LNCaP clone FGC (cell line): ENCODE measurements at regions not wholly inside any gene's neighbourhood (a gene's known extent, or its start where the extent isn't known, plus 50 kb on each side); places are given as distances from the start of the nearest gene placed in this dataset.

Experiments
- DNase-seq: peaks from one replicate; pipeline ENCODE4 v3.0.0-alpha.2; 2011; ENCODE audit warnings: low read depth
- H3K4me3 ChIP-seq: 2 replicates; pipeline ENCODE4 v1.5.1; 2011; ENCODE audit warnings: mild to moderate bottlenecking, low read depth, low read length, control low read depth
- TF ChIP-seq, protein P1 (sequence below): IDR thresholded peaks from 2 replicates; pipeline ENCODE4 v1.5.1; 2012; ENCODE audit warnings: mild to moderate bottlenecking; ENCODE audit not compliant: control insufficient read depth, insufficient read depth; ENCODE audit errors: extremely low read depth

DNA sequence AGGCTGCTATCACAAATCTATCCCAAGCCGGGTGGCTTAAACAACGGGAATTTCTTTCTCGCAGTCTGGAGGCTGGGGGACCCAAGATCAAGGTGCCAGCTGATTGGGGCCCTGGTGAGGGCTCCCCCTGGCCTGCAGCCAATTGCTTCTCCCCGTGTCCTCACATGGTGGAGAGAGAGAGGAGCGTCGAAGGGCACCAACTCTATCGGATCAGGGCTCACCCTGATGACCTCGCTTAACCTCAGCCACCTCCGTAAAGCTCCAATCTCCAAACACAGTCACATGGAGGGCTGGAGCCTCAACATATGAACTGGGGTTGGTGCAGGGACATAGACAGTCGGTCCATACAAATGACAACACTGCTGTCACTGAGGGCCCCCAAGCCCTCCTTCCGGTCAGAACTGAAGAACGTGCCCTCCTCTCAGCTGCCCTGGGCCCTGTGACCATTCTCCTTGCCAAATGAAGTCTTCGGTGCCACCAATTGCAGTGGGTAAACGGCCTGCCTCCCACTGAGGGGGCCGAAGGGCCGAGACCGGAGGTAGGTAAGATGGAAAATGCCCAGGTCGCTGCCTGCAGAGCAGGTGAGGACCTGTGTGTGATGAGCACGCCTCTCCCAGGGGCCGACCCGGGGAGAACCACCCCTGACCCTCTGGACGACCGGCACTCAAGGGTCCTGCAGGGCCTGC lies 211.0 kb downstream of the TOMM20 start:
- TF ChIP-seq, protein P1, sequence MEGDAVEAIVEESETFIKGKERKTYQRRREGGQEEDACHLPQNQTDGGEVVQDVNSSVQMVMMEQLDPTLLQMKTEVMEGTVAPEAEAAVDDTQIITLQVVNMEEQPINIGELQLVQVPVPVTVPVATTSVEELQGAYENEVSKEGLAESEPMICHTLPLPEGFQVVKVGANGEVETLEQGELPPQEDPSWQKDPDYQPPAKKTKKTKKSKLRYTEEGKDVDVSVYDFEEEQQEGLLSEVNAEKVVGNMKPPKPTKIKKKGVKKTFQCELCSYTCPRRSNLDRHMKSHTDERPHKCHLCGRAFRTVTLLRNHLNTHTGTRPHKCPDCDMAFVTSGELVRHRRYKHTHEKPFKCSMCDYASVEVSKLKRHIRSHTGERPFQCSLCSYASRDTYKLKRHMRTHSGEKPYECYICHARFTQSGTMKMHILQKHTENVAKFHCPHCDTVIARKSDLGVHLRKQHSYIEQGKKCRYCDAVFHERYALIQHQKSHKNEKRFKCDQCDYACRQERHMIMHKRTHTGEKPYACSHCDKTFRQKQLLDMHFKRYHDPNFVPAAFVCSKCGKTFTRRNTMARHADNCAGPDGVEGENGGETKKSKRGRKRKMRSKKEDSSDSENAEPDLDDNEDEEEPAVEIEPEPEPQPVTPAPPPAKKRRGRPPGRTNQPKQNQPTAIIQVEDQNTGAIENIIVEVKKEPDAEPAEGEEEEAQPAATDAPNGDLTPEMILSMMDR, result no peak
- DNase-seq, result no peak
- H3K4me3 ChIP-seq, result no peak overlapping the region

DNA sequence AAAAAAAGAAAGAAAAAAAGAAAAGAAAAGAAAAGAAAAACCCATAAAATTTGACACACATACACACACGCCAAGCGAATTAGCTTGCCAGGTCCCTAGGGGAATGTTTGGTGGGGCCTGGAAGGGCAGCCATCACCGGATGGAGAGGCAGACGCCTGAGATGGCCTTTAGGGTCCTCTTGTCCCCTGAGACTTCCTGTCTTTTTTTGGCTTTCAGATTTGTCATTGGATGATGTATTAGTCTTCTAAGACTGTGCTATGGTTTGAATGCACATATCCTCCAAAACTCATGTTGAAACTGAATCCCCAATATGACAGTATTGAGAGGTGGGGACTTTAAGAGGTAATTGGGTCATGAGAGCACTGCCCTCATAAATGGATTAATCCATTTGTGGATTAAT lies 211.8 kb downstream of the TOMM20 start:
- no peak for DNase-seq
- H3K4me3 ChIP-seq, result no peak overlapping the region
- TF ChIP-seq, protein P1, result no peak

GRCh38 chr1:234915924-234916675 lies 212.5 kb downstream of the TOMM20 start:
- TF ChIP-seq, protein P1, result no peak
- H3K4me3 ChIP-seq, result no peak overlapping the region
- no peak for DNase-seq

GRCh38 chr1:234914606-234915290 lies 213.9 kb downstream of the TOMM20 start:
- TF ChIP-seq, protein P1, result no peak
- no peak overlapping the region for H3K4me3 ChIP-seq
- no peak for DNase-seq

DNA sequence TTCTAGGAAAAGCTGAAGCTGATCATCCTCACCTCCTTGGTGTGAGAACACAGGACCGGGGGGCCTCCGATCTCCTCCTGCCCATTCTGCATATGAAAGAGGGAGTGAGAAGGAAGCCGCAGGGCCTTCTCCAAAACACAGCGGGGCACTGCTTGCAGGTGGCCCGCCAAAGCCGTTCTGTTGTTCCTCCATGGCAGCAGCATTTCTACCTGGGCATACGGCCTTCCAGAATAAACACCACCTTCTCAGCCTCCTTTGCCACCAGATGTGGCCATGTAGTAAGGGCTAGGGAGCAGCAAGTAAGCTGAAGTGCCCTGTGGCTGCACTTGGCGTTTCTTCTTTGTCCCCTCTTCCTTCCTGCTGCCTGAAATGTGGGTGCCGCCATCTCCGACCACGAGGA lies 214.9 kb downstream of the TOMM20 start:
- DNase-seq, result no peak
- no peak overlapping the region for H3K4me3 ChIP-seq
- TF ChIP-seq, protein P1, result no peak

GRCh38 chr1:234913278-234913649 lies 215.4 kb downstream of the TOMM20 start:
- no peak overlapping the region for H3K4me3 ChIP-seq
- TF ChIP-seq, protein P1, result no peak
- DNase-seq, result no peak
